ENCODE measurements at regions not wholly inside any gene's neighbourhood (a gene's known extent, or its start where the extent isn't known, plus 50 kb on each side); places are given as distances from the start of the nearest gene placed in this dataset.

- TF ChIP-seq CTCF (IDR thresholded peaks at IDR 0.05) (no peak), EP300 (IDR thresholded peaks at IDR 0.05) (no peak)
Observed at GRCh38 chr17:71217769-71218168, 903.1 kb upstream of the SOX9 start.

Measured in ovary (tissue), 3 donors.